Natural killer cell (primary cell): ENCODE measurements at regions not wholly inside any gene's neighbourhood (a gene's known extent, or its start where the extent isn't known, plus 50 kb on each side); places are given as distances from the start of the nearest gene placed in this dataset.

Source experiments
- ATAC-seq, 3 donors: fragments of 150-1000 bp in 2 of 3; fragments of 200-7000 bp in 1 of 3; cut with Tn5 transposase; 1 replicate in 1 of 3; 2 replicates in 2 of 3; pipeline ENCODE4 v1.10.0; 2021; ENCODE audit warnings: mild to moderate bottlenecking in 2 of 3, moderate library complexity in 2 of 3
- DNase-seq, 2 donors: peaks; one replicate each; pipeline versions ENCODE4 v3.0.0 to v3.0.0-alpha.2; 2013 to 2021; ENCODE audit warnings: mixed read lengths in 1 of 2
- H3K27ac ChIP-seq: one replicate; pipeline ENCODE4 v1.5.1; 2013; ENCODE audit warnings: mild to moderate bottlenecking, low read length
- H3K27me3 ChIP-seq: one replicate; pipeline ENCODE4 v1.6.1; 2013; ENCODE audit warnings: low read length; ENCODE audit not compliant: control insufficient read depth, insufficient read depth
- H3K36me3 ChIP-seq: one replicate; pipeline ENCODE4 v1.6.1; 2013; ENCODE audit warnings: low read length; ENCODE audit not compliant: control insufficient read depth, insufficient read depth
- H3K4me1 ChIP-seq: one replicate; pipeline ENCODE4 v1.6.1; 2013; ENCODE audit warnings: low read length; ENCODE audit not compliant: control insufficient read depth, insufficient read depth
- H3K4me3 ChIP-seq: one replicate; pipeline ENCODE4 v1.5.1; 2013; ENCODE audit warnings: low read length
- H3K9me3 ChIP-seq: one replicate; pipeline ENCODE4 v1.6.1; 2013; ENCODE audit warnings: low read length; ENCODE audit not compliant: control insufficient read depth, insufficient read depth
- H3K27ac Mint-ChIP-seq, 2 donors: one replicate each; pipeline ENCODE4 v1.8.0; 2022; ENCODE audit warnings: mild to moderate bottlenecking in 2 of 2, mixed read lengths in 2 of 2, moderate library complexity in 1 of 2
- H3K27me3 Mint-ChIP-seq, 2 donors: one replicate each; pipeline ENCODE4 v1.8.0; 2022; ENCODE audit warnings: low read depth in 2 of 2, mixed read lengths in 2 of 2
- H3K36me3 Mint-ChIP-seq: one replicate; pipeline ENCODE4 v1.8.0; 2022; ENCODE audit warnings: mixed read lengths
- H3K4me1 Mint-ChIP-seq, 2 donors: one replicate each; pipeline ENCODE4 v1.8.0; 2022; ENCODE audit warnings: mixed read lengths in 2 of 2
- H3K4me3 Mint-ChIP-seq: one replicate; pipeline ENCODE4 v1.8.0; 2022; ENCODE audit warnings: mild to moderate bottlenecking, moderate library complexity, mixed read lengths
- H3K9me3 Mint-ChIP-seq, 2 donors: one replicate each; pipeline ENCODE4 v1.8.0; 2022; ENCODE audit warnings: mixed read lengths in 2 of 2
- CTCF ChIP-seq: fragments of 200-600 bp; IDR thresholded peaks from one replicate; pipeline ENCODE4 v1.8.0; 2022; ENCODE audit warnings: antibody characterized with exemption
- WGBS: methylation state at CpG from one replicate; pipeline ENCODE4 v1.1.7; 2013; ENCODE audit warnings: missing lambda C conversion rate; ENCODE audit not compliant: insufficient coverage; 5-methylcytosine and 5-hydroxymethylcytosine counted together
- intact Hi-C: fragments of 100-400 bp; cut with micrococcal nuclease; formaldehyde crosslinking; loops from one replicate; pipeline ENCODE4 v1.14.2; 2022

GRCh38 chr19:5228490-5228889 is 112.1 kb downstream of the PTPRS start:
- Mint-ChIP-seq H3K4me1 (peaks cover 0 to 8% of the 10 kb centered on the region in 2 donors), H3K27me3 (peaks cover 15 to 16% of the 10 kb centered on the region in 2 donors), H3K36me3 (no peaks in the 10 kb centered on the region), H3K4me3 (no peak overlapping the region), H3K9me3 (no peaks in the 10 kb centered on the region), H3K27ac (no peak overlapping the region)
- WGBS = 77% methylated on average over 6 of the region's 6 CpGs
- intact Hi-C loops = no loop called here
- H3K36me3 ChIP-seq = no peaks in the 10 kb centered on the region
- DNase-seq = no peak
- TF ChIP-seq CTCF = no peak
- H3K4me1 ChIP-seq = no peaks in the 10 kb centered on the region
- H3K27me3 ChIP-seq = no peaks in the 10 kb centered on the region
- H3K4me3 ChIP-seq = no peak overlapping the region
- no peaks in the 10 kb centered on the region for H3K9me3 ChIP-seq
- no peak overlapping the region for H3K27ac ChIP-seq
- no peak for ATAC-seq

GRCh38 chr19:5225486-5226345 is 114.9 kb downstream of the PTPRS start:
- ATAC-seq = no peak
- no peaks in the 10 kb centered on the region for H3K4me1 ChIP-seq
- H3K9me3 ChIP-seq = no peaks in the 10 kb centered on the region
- Mint-ChIP-seq H3K4me3 (no peak overlapping the region), H3K27ac (no peak overlapping the region), H3K36me3 (no peaks in the 10 kb centered on the region), H3K9me3 (no peaks in the 10 kb centered on the region), H3K27me3 (peaks cover 14 to 15% of the 10 kb centered on the region in 2 donors), H3K4me1 (peaks cover 0 to 8% of the 10 kb centered on the region in 2 donors)
- H3K27ac ChIP-seq = no peak overlapping the region
- WGBS = 84% methylated on average over 28 of the region's 28 CpGs
- no peak for TF ChIP-seq CTCF
- intact Hi-C loops = no loop called here
- no peak overlapping the region for H3K4me3 ChIP-seq
- H3K36me3 ChIP-seq = no peaks in the 10 kb centered on the region
- peak in 1 of 2 donors; percentile 19 for DNase-seq
- no peaks in the 10 kb centered on the region for H3K27me3 ChIP-seq

- Mint-ChIP-seq H3K27ac (no peak overlapping the region), H3K36me3 (no peaks in the 10 kb centered on the region), H3K4me1 (peaks cover 0 to 8% of the 10 kb centered on the region in 2 donors), H3K4me3 (no peak overlapping the region), H3K9me3 (no peaks in the 10 kb centered on the region), H3K27me3 (peaks cover 8 to 10% of the 10 kb centered on the region in 2 donors)
- Histone ChIP-seq H3K36me3 (no peaks in the 10 kb centered on the region), H3K4me3 (no peak overlapping the region), H3K9me3 (no peaks in the 10 kb centered on the region), H3K27ac (no peak overlapping the region), H3K27me3 (no peaks in the 10 kb centered on the region), H3K4me1 (no peaks in the 10 kb centered on the region)
- intact Hi-C loops = no loop called here
- DNase-seq (no peak), ATAC-seq (no peak)
- no peak for TF ChIP-seq CTCF
- 92% methylated on average over 6 of the region's 6 CpGs for WGBS
These were observed 116.1 kb downstream of the PTPRS start for GRCh38 chr19:5224480-5224879.
